A549 (cell line): ENCODE measurements at regions not wholly inside any gene's neighbourhood (a gene's known extent, or its start where the extent isn't known, plus 50 kb on each side); places are given as distances from the start of the nearest gene placed in this dataset.

Experiments used
- BHLHE40 ChIP-seq: IDR thresholded peaks from 2 replicates; pipeline ENCODE4 v1.6.1; 2012; ENCODE audit warnings: low read depth, low read length, inconsistent platforms
- NR3C1 ChIP-seq: fragments of >200 bp; sonication (Bioruptor Twin); formaldehyde crosslinking; IDR thresholded peaks from 3 replicates; pipeline ENCODE4 v1.6.1; 2017
- POLR2A ChIP-seq: IDR thresholded peaks from 2 replicates; pipeline ENCODE4 v1.6.1; 2012; ENCODE audit warnings: mild to moderate bottlenecking, low read length
- TF ChIP-seq, protein P1 (sequence below): fragments of >200 bp; sonication (Bioruptor Twin); formaldehyde crosslinking; IDR thresholded peaks from 3 replicates; pipeline ENCODE4 v1.5.1; 2016

DNA sequence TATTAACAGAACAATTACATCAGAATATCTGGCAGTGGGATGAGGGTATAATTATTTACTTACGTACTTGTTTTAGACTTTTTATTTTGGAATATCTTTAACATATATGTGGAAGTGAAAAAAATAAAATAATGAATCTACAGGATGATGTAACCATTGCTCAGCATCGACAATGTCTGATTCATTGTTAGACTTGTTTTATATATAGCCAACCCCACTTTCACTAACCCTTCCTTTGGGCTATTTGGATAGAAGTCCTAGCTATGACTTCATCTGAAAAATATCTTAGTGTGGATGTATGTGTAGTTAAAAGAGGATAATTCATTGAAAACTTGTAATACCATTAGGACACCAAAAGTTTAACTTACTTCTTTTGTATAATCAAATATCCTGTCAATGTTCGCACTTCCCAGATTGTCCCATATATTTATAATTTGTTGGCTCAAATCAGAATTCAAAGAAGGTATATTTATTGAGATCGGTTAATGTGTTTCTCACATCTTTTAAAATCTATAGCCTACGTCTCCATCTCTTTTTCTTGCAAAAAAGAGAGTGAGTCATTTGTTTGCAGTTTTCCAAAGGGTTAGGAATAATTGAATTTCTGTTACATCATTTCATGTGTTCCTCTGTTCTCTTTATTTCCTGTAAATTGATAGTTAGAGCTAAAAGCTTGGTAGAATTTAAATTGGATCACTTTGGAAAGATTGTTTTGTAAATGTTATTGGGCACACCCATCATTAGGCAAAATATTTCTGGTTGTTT is 506.1 kb upstream of the FAM98A start:
- TF ChIP-seq, protein P1, sequence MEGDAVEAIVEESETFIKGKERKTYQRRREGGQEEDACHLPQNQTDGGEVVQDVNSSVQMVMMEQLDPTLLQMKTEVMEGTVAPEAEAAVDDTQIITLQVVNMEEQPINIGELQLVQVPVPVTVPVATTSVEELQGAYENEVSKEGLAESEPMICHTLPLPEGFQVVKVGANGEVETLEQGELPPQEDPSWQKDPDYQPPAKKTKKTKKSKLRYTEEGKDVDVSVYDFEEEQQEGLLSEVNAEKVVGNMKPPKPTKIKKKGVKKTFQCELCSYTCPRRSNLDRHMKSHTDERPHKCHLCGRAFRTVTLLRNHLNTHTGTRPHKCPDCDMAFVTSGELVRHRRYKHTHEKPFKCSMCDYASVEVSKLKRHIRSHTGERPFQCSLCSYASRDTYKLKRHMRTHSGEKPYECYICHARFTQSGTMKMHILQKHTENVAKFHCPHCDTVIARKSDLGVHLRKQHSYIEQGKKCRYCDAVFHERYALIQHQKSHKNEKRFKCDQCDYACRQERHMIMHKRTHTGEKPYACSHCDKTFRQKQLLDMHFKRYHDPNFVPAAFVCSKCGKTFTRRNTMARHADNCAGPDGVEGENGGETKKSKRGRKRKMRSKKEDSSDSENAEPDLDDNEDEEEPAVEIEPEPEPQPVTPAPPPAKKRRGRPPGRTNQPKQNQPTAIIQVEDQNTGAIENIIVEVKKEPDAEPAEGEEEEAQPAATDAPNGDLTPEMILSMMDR = no peak
- TF ChIP-seq POLR2A = no peak
- TF ChIP-seq BHLHE40 = no peak
- TF ChIP-seq NR3C1 = no peak
